Muscle of arm (tissue), 1 donor: ENCODE measurements at regions not wholly inside any gene's neighbourhood (a gene's known extent, or its start where the extent isn't known, plus 50 kb on each side); places are given as distances from the start of the nearest gene placed in this dataset.
A peak's percentile ranks its signal among the peaks of the same experiment; 100 is the strongest.

Experiments
- DNase-seq: peaks from one replicate; pipeline ENCODE4 v3.0.0-alpha.2; 2013

DNA sequence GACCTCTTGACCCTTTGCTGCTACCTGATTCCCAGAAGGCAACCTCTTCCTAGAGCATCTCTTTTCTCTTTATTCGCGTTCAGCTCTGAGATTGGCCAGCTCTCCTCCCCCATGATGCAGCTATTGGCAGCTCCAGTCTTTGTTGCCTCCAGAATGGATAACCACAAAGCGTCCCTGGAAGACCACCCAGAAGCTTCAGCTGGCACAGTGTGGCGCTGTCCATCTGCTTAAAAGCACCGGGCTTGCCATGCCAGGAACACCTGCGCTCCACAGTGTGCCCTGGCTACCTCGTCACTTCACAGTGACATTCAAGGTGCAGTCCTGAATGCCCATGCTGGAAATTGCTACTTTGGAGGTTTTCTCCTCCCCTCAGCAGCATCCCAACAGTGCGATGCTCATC, 353.9 kb downstream of the LMO4 start:
- DNase-seq, result no peak

GRCh38 chr1:87683196-87683956, 354.7 kb downstream of the LMO4 start:
- peak; percentile 6 for DNase-seq

GRCh38 chr1:87684194-87684593, 355.5 kb downstream of the LMO4 start:
- DNase-seq, result peak; percentile 56

GRCh38 chr1:87684713-87685205, 356.1 kb downstream of the LMO4 start:
- DNase-seq, result peak; percentile 53

DNA sequence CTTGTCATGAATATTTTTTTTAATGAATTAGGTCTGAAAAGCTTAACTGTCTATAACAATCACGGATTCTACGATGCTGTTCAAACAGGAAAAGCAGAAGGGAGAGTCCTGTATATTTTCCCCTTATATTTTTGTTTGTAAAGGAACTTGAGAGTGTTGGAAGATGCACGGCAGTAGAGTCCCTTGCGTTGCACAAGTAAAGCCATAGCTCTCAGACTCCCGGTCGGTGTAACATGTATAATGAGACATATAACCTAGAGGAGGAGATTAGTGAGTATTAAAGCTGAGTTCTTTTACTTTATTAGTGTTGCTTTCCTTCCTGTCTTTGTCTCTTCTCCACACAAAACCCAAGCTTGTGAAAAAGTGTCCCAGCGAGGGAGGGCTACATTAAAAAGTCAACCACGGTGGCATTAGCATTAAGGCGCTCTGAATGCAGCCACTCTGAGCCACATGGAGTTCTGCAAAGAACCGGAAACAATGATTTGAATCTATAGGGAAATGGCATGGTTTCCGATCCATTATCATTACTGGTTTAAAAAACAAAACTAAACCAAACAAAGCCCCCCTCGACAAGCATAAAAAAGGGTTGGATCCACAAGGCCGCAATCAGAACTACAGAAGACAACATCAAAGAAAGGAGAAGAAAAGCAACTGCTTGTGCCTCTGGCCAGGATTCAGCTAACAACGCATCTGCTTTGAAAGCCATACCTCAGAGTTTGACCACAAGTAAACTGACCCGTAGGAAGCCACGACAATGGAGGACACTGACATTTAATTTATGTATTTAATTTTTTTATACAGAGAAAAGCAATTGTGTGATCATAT, 356.8 kb downstream of the LMO4 start:
- peak; percentile 28 for DNase-seq

DNA sequence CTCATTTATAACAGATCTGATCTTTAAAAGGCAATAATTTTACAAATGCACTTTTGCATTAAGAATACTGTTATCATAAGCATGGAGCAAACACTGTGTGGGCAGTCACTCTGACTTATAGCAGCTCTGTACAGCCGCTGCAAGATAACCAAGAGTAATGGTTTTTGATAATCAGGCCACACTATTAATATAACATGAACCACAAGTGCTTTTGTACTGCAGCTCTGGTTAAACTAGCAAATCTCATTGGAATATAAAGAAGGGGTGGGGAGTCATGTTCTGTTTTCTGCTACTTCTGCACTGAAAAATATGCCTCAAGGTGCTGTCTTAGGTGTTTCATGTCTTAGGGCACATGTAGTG, 357.4 kb downstream of the LMO4 start:
- DNase-seq, result no peak

DNA sequence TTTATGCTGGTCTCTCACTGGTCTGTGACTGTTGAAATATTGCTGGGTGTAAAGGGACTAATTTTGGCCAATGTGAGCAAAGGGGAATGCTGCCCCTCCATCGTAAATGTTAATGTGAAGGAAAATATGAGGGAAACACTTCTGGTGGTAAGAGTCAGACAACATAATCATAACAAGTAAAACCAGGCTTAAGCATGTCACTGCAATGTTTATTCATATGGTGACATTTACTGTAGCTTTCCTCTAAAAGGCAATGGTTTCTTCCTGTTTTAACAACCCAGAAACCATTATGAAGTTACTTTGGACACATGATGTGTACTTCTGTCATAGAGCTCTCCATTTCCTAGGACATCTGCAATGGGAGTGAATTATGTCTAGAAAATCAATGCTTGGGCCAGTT, 358.0 kb downstream of the LMO4 start:
- no peak for DNase-seq

DNA sequence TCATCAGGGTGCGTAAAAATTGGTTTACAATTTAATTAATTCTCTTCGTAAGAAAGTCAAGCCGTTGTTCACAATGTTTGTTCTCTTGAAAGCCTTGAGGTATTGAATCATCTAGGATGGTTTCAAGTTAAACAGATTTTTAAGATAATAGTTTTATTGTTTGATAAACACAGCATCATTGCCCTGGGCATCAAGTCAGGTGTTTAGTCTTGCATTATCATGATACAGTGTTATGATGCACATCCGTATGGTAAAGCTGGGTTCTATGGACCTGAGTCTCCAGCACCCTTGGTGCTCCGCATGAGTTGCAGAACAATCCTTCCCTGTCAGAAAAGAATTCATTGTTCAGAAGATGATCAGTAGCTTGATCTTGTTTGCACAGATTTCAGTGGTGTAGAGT, 359.5 kb downstream of the LMO4 start:
- no peak for DNase-seq

DNA sequence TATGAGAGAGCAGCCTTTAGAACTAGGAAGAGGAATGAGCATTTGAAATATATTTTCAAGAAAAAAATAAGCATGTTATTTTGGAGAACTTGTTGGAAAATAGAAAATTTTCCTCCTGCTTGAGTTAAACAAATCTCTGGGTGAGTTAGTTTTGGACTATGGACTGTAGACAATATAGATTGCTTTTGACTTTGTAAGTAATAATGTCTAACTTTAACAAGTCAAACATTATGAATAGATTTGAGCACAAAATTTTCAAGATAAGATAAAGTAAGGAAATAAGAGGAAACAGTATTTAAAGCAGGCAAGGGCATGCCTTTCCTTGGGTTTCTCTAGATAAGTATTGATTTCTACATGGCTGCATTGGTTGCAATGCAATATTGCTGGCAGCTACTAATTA, 360.8 kb downstream of the LMO4 start:
- DNase-seq, result no peak

- DNase-seq, result no peak
Measured at GRCh38 chr1:87696483-87696882, 367.8 kb downstream of the LMO4 start.

GRCh38 chr1:87702455-87702854, 373.8 kb downstream of the LMO4 start:
- DNase-seq, result no peak

GRCh38 chr1:87705233-87705632, 376.6 kb downstream of the LMO4 start:
- DNase-seq, result no peak

DNA sequence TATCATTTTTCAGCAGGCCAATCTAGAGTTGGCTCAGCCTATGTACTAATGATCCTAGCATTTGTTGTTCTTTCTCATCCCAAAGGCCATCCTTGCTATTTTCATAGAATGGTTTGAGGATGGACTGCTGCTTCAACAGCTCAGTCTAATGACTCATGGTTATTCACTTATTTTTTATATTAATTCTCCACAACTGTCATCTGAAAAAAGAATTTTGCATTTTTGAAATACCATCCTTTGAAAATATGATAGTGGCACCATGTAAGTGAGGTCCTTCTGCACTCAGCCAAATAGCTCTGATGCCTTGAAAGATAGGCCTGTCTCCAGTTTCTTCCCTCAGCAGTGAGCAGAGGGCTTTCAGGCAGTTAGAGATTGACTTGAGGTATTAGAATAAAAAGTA, 377.5 kb downstream of the LMO4 start:
- DNase-seq, result no peak

GRCh38 chr1:87706779-87707228, 378.1 kb downstream of the LMO4 start:
- DNase-seq, result no peak

DNA sequence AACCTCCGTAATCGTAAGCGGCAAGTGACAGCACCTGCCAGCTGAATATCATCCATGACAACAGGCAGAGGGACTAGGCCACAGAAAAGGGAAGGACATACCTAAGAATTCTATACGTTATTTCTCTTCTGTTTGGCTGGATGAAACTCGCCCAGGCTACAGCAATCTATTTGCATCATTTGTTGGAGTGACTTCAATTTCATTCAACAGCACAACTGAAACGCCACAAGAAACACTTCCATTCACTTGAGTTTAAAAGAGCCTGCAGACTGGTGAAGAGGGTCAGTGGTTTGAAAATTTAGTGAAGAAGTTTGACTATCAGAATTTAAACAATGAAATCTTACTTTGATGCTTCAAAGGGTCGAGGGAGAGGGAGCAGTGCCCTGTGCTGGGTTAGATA, 378.7 kb downstream of the LMO4 start:
- no peak for DNase-seq

GRCh38 chr1:87712261-87713010, 383.8 kb downstream of the LMO4 start:
- peak; percentile 6 for DNase-seq

GRCh38 chr1:87714278-87714677, 385.6 kb downstream of the LMO4 start:
- DNase-seq, result no peak

GRCh38 chr1:87715052-87715451, 386.4 kb downstream of the LMO4 start:
- no peak for DNase-seq

GRCh38 chr1:87715471-87715870, 386.8 kb downstream of the LMO4 start:
- no peak for DNase-seq

- no peak for DNase-seq
Measured at GRCh38 chr1:87717157-87717670, 388.5 kb downstream of the LMO4 start.

- no peak for DNase-seq
Measured at GRCh38 chr1:87718241-87718950, 389.7 kb downstream of the LMO4 start.

DNA sequence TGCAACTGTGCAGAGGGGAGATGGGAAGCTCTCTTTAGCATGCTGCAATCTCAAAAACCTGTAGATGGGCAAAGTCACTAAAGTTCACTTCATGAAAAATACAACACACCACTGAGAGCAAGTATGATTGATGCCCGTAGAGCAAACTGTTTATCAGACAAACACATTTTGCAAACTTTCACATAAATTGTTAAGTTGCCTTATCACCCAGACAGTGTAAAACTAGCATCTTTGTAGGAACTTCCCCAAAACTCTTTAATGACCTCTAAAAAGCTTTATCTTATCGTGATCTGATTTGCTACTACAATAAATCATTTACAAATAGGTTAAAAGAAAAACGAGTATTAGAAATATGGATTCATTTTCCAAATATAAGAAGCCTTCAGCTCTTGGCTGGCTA, 391.0 kb downstream of the LMO4 start:
- DNase-seq, result no peak
